ENCODE measurements at regions not wholly inside any gene's neighbourhood (a gene's known extent, or its start where the extent isn't known, plus 50 kb on each side); places are given as distances from the start of the nearest gene placed in this dataset.

- DNase-seq = no peak
- no peaks in the 10 kb centered on the region for H3K36me3 Mint-ChIP-seq (ENCODE audit: low read depth)
- CTCF ChIA-PET = no interaction called here
Observed at GRCh38 chr3:188979669-188980310, 192.0 kb upstream of the TPRG1 start.

GRCh38 chr3:188993181-188993580 lies 178.6 kb upstream of the TPRG1 start:
- intact Hi-C loops (cut with micrococcal nuclease) = no loop called here
- H3K27ac Mint-ChIP-seq = no peak overlapping the region
- H3K36me3 Mint-ChIP-seq (ENCODE audit: low read depth) = no peaks in the 10 kb centered on the region
- peaks cover 3% of the 10 kb centered on the region for H3K27me3 Mint-ChIP-seq
- H3K9me3 Mint-ChIP-seq = no peaks in the 10 kb centered on the region
- DNase-seq (no peak), ATAC-seq (ENCODE audit: low read depth) (no peak)
- CTCF ChIA-PET = interaction anchor here (0.9 kb wide), 1 partner anchor 9 kb away, joined by 3 read pairs; no protein-coding TSS in a partner anchor
- TF ChIP-seq CTCF (IDR thresholded peaks at IDR 0.05) = no peak
- POLR2A ChIA-PET = no interaction called here
- no peaks in the 10 kb centered on the region for H3K4me1 Mint-ChIP-seq
- H3K4me3 Mint-ChIP-seq = no peak overlapping the region

More at GRCh38 chr3:188979669-188980310, 192.0 kb upstream of the TPRG1 start:
- no peak for TF ChIP-seq CTCF (IDR thresholded peaks at IDR 0.05)
- H3K4me1 Mint-ChIP-seq = peaks cover 8% of the 10 kb centered on the region
- no peak for ATAC-seq (ENCODE audit: low read depth)
- no peaks in the 10 kb centered on the region for H3K9me3 Mint-ChIP-seq
- peaks cover 13% of the 10 kb centered on the region for H3K27me3 Mint-ChIP-seq
- no peak overlapping the region for H3K27ac Mint-ChIP-seq
- POLR2A ChIA-PET = no interaction called here
- intact Hi-C loops (cut with micrococcal nuclease) = no loop called here
- H3K4me3 Mint-ChIP-seq = no peak overlapping the region

DNA sequence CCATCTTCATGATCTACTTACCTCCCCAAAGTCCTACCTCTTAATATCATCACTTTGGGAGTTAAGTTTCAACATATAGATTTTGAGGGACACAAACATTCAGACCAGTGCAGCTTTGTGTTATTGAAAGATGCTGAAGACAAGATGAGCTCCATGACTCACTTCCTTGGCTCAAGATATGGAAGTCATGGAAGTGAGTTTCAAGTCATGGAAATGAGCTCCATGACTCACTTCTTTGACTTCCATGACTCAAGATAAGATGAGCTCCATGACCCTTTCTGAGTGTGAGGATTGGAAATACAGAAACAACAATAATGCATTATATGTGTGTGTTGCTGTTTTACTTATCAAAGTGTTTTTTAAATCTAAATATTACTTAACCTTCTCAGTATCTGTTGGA lies 170.2 kb upstream of the TPRG1 start:
- TF ChIP-seq CTCF (IDR thresholded peaks at IDR 0.05) = no peak
- no peak for ATAC-seq (ENCODE audit: low read depth)
- no peak for DNase-seq
- intact Hi-C loops (cut with micrococcal nuclease) = no loop called here
- H3K9me3 Mint-ChIP-seq = no peaks in the 10 kb centered on the region
- POLR2A ChIA-PET = no interaction called here
- no peaks in the 10 kb centered on the region for H3K36me3 Mint-ChIP-seq (ENCODE audit: low read depth)
- no peak overlapping the region for H3K4me3 Mint-ChIP-seq
- no peak overlapping the region for H3K27ac Mint-ChIP-seq
- H3K27me3 Mint-ChIP-seq = no peaks in the 10 kb centered on the region
- CTCF ChIA-PET = no interaction called here
- H3K4me1 Mint-ChIP-seq = no peaks in the 10 kb centered on the region

GRCh38 chr3:189003410-189003809 lies 168.4 kb upstream of the TPRG1 start:
- ChIA-PET CTCF (no interaction called here), POLR2A (no interaction called here)
- H3K27ac Mint-ChIP-seq = no peak overlapping the region

More at GRCh38 chr3:189003410-189003809, 168.4 kb upstream of the TPRG1 start:
- DNase-seq (no peak), ATAC-seq (ENCODE audit: low read depth) (no peak)
- no peaks in the 10 kb centered on the region for H3K9me3 Mint-ChIP-seq
- no peaks in the 10 kb centered on the region for H3K27me3 Mint-ChIP-seq
- intact Hi-C loops (cut with micrococcal nuclease) = no loop called here
- no peaks in the 10 kb centered on the region for H3K4me1 Mint-ChIP-seq
- no peak for TF ChIP-seq CTCF (IDR thresholded peaks at IDR 0.05)
- no peaks in the 10 kb centered on the region for H3K36me3 Mint-ChIP-seq (ENCODE audit: low read depth)
- H3K4me3 Mint-ChIP-seq = no peak overlapping the region
